Stimulated activated naive B cell treated with anti-CD40 and anti-IgM and Interleukin-4, amounts not matched to agents 10 μg/mL and 1 μg/mL and 100 μg/mL, for 72 hours (primary cell): ENCODE measurements at regions not wholly inside any gene's neighbourhood (a gene's known extent, or its start where the extent isn't known, plus 50 kb on each side); places are given as distances from the start of the nearest gene placed in this dataset.
"Not testable (repeated sequence)": the region's sequence is repeated elsewhere in the genome, so short reads cannot be mapped to it uniquely, and the experiment has no call there.

ENCODE experiments used
- ATAC-seq, 2 donors: fragments of 150-1000 bp; cut with Tn5 transposase; replicated peaks; 2 replicates each; pipeline ENCODE4 v1.10.0; 2021; ENCODE audit warnings: moderate library complexity in 1 of 2
- DNase-seq: peaks from one replicate; pipeline ENCODE4 v3.0.0; 2021
- H3K27ac Mint-ChIP-seq: one replicate; pipeline ENCODE4 v1.8.0; 2022; ENCODE audit warnings: mild to moderate bottlenecking, mixed read lengths
- H3K27me3 Mint-ChIP-seq, 2 donors: one replicate each; pipeline ENCODE4 v1.8.0; 2022; ENCODE audit warnings: mixed read lengths in 2 of 2
- H3K36me3 Mint-ChIP-seq, 2 donors: one replicate each; pipeline ENCODE4 v1.8.0; 2022; ENCODE audit warnings: mixed read lengths in 2 of 2, mild to moderate bottlenecking in 1 of 2
- H3K4me1 Mint-ChIP-seq, 2 donors: one replicate each; pipeline ENCODE4 v1.8.0; 2022; ENCODE audit warnings: mixed read lengths in 2 of 2, mild to moderate bottlenecking in 1 of 2
- H3K4me3 Mint-ChIP-seq, 2 donors: one replicate each; pipeline ENCODE4 v1.8.0; 2022; ENCODE audit warnings: mild to moderate bottlenecking in 2 of 2, mixed read lengths in 2 of 2, moderate library complexity in 1 of 2
- H3K9me3 Mint-ChIP-seq, 2 donors: one replicate each; pipeline ENCODE4 v1.8.0; 2022; ENCODE audit warnings: mixed read lengths in 2 of 2, mild to moderate bottlenecking in 1 of 2

- H3K9me3 Mint-ChIP-seq = peaks cover 10 to 11% of the 10 kb centered on the region in 2 donors
- not testable (repeated sequence) for H3K4me1 Mint-ChIP-seq, DNase-seq, H3K4me3 Mint-ChIP-seq, H3K27me3 Mint-ChIP-seq, H3K27ac Mint-ChIP-seq, H3K36me3 Mint-ChIP-seq, ATAC-seq
These were observed 253.9 kb upstream of the RPS23 start for GRCh38 chr5:82532075-82532474.

GRCh38 chr5:82526540-82526939 lies 248.4 kb upstream of the RPS23 start:
- H3K4me3 Mint-ChIP-seq = no peak overlapping the region
- no peak overlapping the region for H3K27ac Mint-ChIP-seq
- H3K4me1 Mint-ChIP-seq = no peaks in the 10 kb centered on the region
- ATAC-seq (no peak), DNase-seq (no peak)
- no peaks in the 10 kb centered on the region for H3K36me3 Mint-ChIP-seq
- H3K9me3 Mint-ChIP-seq = peaks cover 3 to 5% of the 10 kb centered on the region in 2 donors
- H3K27me3 Mint-ChIP-seq = no peaks in the 10 kb centered on the region

GRCh38 chr5:82525626-82526025 lies 247.5 kb upstream of the RPS23 start:
- ATAC-seq = no peak

GRCh38 chr5:82523633-82524032 lies 245.5 kb upstream of the RPS23 start:
- Mint-ChIP-seq H3K4me1 (no peaks in the 10 kb centered on the region), H3K27me3 (no peaks in the 10 kb centered on the region), H3K4me3 (no peak overlapping the region), H3K9me3 (peaks cover 3% of the 10 kb centered on the region in 2 donors), H3K36me3 (no peaks in the 10 kb centered on the region), H3K27ac (no peak overlapping the region)
- DNase-seq (no peak), ATAC-seq (no peak)

More at GRCh38 chr5:82525626-82526025, 247.5 kb upstream of the RPS23 start:
- Mint-ChIP-seq H3K27me3 (no peaks in the 10 kb centered on the region), H3K27ac (no peak overlapping the region), H3K36me3 (no peaks in the 10 kb centered on the region), H3K4me1 (no peaks in the 10 kb centered on the region), H3K9me3 (peaks cover 2 to 3% of the 10 kb centered on the region in 2 donors), H3K4me3 (no peak overlapping the region)
- no peak for DNase-seq

- peaks cover under 1 to 2% of the 10 kb centered on the region in 2 donors for H3K9me3 Mint-ChIP-seq
- ATAC-seq = no peak
- H3K27ac Mint-ChIP-seq = no peak overlapping the region
- DNase-seq = no peak
- H3K4me1 Mint-ChIP-seq = no peaks in the 10 kb centered on the region
- no peak overlapping the region for H3K4me3 Mint-ChIP-seq
- no peaks in the 10 kb centered on the region for H3K27me3 Mint-ChIP-seq
- H3K36me3 Mint-ChIP-seq = no peaks in the 10 kb centered on the region
These were observed 244.7 kb upstream of the RPS23 start for GRCh38 chr5:82522897-82523296.

- Mint-ChIP-seq H3K4me1 (no peaks in the 10 kb centered on the region), H3K9me3 (peaks cover 0 to 2% of the 10 kb centered on the region in 2 donors), H3K4me3 (no peak overlapping the region), H3K27me3 (no peaks in the 10 kb centered on the region), H3K36me3 (no peaks in the 10 kb centered on the region), H3K27ac (no peak overlapping the region)
- no peak for ATAC-seq
- no peak for DNase-seq
These were observed 243.4 kb upstream of the RPS23 start for GRCh38 chr5:82521431-82522051.

- H3K27me3 Mint-ChIP-seq = no peaks in the 10 kb centered on the region
- DNase-seq = no peak
- ATAC-seq = no peak
- H3K36me3 Mint-ChIP-seq = no peaks in the 10 kb centered on the region
- no peak overlapping the region for H3K4me3 Mint-ChIP-seq
- H3K4me1 Mint-ChIP-seq = no peaks in the 10 kb centered on the region
- peaks cover 0 to 2% of the 10 kb centered on the region in 2 donors for H3K9me3 Mint-ChIP-seq
- no peak overlapping the region for H3K27ac Mint-ChIP-seq
These were observed 241.4 kb upstream of the RPS23 start for GRCh38 chr5:82519558-82519957.

- no peak for ATAC-seq
- no peak overlapping the region for H3K27ac Mint-ChIP-seq
- no peak overlapping the region for H3K4me3 Mint-ChIP-seq
- H3K4me1 Mint-ChIP-seq = no peaks in the 10 kb centered on the region
- no peaks in the 10 kb centered on the region for H3K27me3 Mint-ChIP-seq
- no peaks in the 10 kb centered on the region for H3K36me3 Mint-ChIP-seq
- peaks cover 0 to 2% of the 10 kb centered on the region in 2 donors for H3K9me3 Mint-ChIP-seq
- DNase-seq = no peak
These were observed 239.5 kb upstream of the RPS23 start for GRCh38 chr5:82517544-82518075.

- no peaks in the 10 kb centered on the region for H3K4me1 Mint-ChIP-seq
- ATAC-seq = no peak
These were observed 235.6 kb upstream of the RPS23 start for GRCh38 chr5:82513738-82514137.

GRCh38 chr5:82512025-82512424 lies 233.9 kb upstream of the RPS23 start:
- no peak for DNase-seq
- H3K36me3 Mint-ChIP-seq = no peaks in the 10 kb centered on the region
- no peaks in the 10 kb centered on the region for H3K4me1 Mint-ChIP-seq

More at GRCh38 chr5:82513738-82514137, 235.6 kb upstream of the RPS23 start:
- Mint-ChIP-seq H3K36me3 (no peaks in the 10 kb centered on the region), H3K4me3 (no peak overlapping the region), H3K9me3 (peaks cover 0 to under 1% of the 10 kb centered on the region in 2 donors), H3K27ac (no peak overlapping the region), H3K27me3 (no peaks in the 10 kb centered on the region)
- no peak for DNase-seq

GRCh38 chr5:82511134-82511533 lies 233.0 kb upstream of the RPS23 start:
- H3K27ac Mint-ChIP-seq = no peak overlapping the region
- no peaks in the 10 kb centered on the region for H3K4me1 Mint-ChIP-seq
- no peak overlapping the region for H3K4me3 Mint-ChIP-seq
- H3K9me3 Mint-ChIP-seq = peaks cover 3 to 13% of the 10 kb centered on the region in 2 donors
- DNase-seq (no peak), ATAC-seq (no peak)
- H3K27me3 Mint-ChIP-seq = peaks cover 0 to 3% of the 10 kb centered on the region in 2 donors
- H3K36me3 Mint-ChIP-seq = no peaks in the 10 kb centered on the region

More at GRCh38 chr5:82512025-82512424, 233.9 kb upstream of the RPS23 start:
- no peak overlapping the region for H3K27ac Mint-ChIP-seq
- no peaks in the 10 kb centered on the region for H3K27me3 Mint-ChIP-seq
- H3K4me3 Mint-ChIP-seq = no peak overlapping the region
- peaks cover 0 to 8% of the 10 kb centered on the region in 2 donors for H3K9me3 Mint-ChIP-seq
- ATAC-seq = peak in 1 of 2 donors; percentile 56

GRCh38 chr5:82509762-82510161 lies 231.6 kb upstream of the RPS23 start:
- no peak overlapping the region for H3K4me3 Mint-ChIP-seq
- no peak for ATAC-seq
- no peaks in the 10 kb centered on the region for H3K36me3 Mint-ChIP-seq
- peaks cover 0 to 3% of the 10 kb centered on the region in 2 donors for H3K27me3 Mint-ChIP-seq
- DNase-seq = no peak
- H3K27ac Mint-ChIP-seq = no peak overlapping the region
- H3K9me3 Mint-ChIP-seq = peaks cover 3 to 13% of the 10 kb centered on the region in 2 donors
- no peaks in the 10 kb centered on the region for H3K4me1 Mint-ChIP-seq

- H3K27me3 Mint-ChIP-seq, H3K27ac Mint-ChIP-seq, ATAC-seq, H3K36me3 Mint-ChIP-seq, H3K4me3 Mint-ChIP-seq, DNase-seq, H3K4me1 Mint-ChIP-seq: not testable (repeated sequence)
- H3K9me3 Mint-ChIP-seq = peaks cover 3 to 13% of the 10 kb centered on the region in 2 donors
These were observed 228.2 kb upstream of the RPS23 start for GRCh38 chr5:82506390-82506789.

- no peaks in the 10 kb centered on the region for H3K4me1 Mint-ChIP-seq
- H3K36me3 Mint-ChIP-seq = no peaks in the 10 kb centered on the region
- H3K27me3 Mint-ChIP-seq = no peaks in the 10 kb centered on the region
- ATAC-seq (no peak), DNase-seq (no peak)
- no peaks in the 10 kb centered on the region for H3K9me3 Mint-ChIP-seq
- H3K27ac Mint-ChIP-seq = no peak overlapping the region
- no peak overlapping the region for H3K4me3 Mint-ChIP-seq
These were observed 221.6 kb upstream of the RPS23 start for GRCh38 chr5:82499725-82500244.

GRCh38 chr5:82497242-82497641 lies 219.1 kb upstream of the RPS23 start:
- Mint-ChIP-seq H3K36me3 (no peaks in the 10 kb centered on the region), H3K4me1 (no peaks in the 10 kb centered on the region)
- ATAC-seq = no peak

More at GRCh38 chr5:82497242-82497641, 219.1 kb upstream of the RPS23 start:
- Mint-ChIP-seq H3K27me3 (no peaks in the 10 kb centered on the region), H3K4me3 (no peak overlapping the region), H3K27ac (no peak overlapping the region), H3K9me3 (no peaks in the 10 kb centered on the region)
- no peak for DNase-seq
